HFFc6 (cell line): ENCODE measurements at regions not wholly inside any gene's neighbourhood (a gene's known extent, or its start where the extent isn't known, plus 50 kb on each side); places are given as distances from the start of the nearest gene placed in this dataset.
A peak's percentile ranks its signal among the peaks of the same experiment; 100 is the strongest.

Experiments
- DNase-seq: peaks from one replicate; pipeline ENCODE4 v3.0.0-alpha.2; 2018
- H3K27ac Mint-ChIP-seq: 2 replicates; pipeline ENCODE4 v1.8.0; 2020; ENCODE audit warnings: mild to moderate bottlenecking, mixed read lengths
- H3K27me3 Mint-ChIP-seq: 2 replicates; pipeline ENCODE4 v1.8.0; 2021; ENCODE audit warnings: mild to moderate bottlenecking, moderate library complexity, mixed read lengths; ENCODE audit not compliant: insufficient read depth
- H3K36me3 Mint-ChIP-seq: 2 replicates; pipeline ENCODE4 v1.8.0; 2021; ENCODE audit warnings: low read depth, mixed read lengths
- H3K4me1 Mint-ChIP-seq: 2 replicates; pipeline ENCODE4 v1.8.0; 2020; ENCODE audit warnings: low read depth, mixed read lengths
- H3K4me3 Mint-ChIP-seq: 2 replicates; pipeline ENCODE4 v1.8.0; 2020; ENCODE audit warnings: mild to moderate bottlenecking, moderate library complexity, mixed read lengths
- H3K9me3 Mint-ChIP-seq: 2 replicates; pipeline ENCODE4 v1.8.0; 2020; ENCODE audit warnings: mild to moderate bottlenecking, mixed read lengths
- CTCF ChIP-seq: fragments of 200-600 bp; sonication (generic); IDR thresholded peaks from 2 replicates; pipeline ENCODE4 v1.5.0; 2021; ENCODE audit warnings: antibody characterized with exemption, mild to moderate bottlenecking

- no peak overlapping the region for H3K27ac Mint-ChIP-seq
- H3K36me3 Mint-ChIP-seq: no peaks in the 10 kb centered on the region
- DNase-seq: no peak
- H3K4me1 Mint-ChIP-seq: peaks cover 31% of the 10 kb centered on the region
- H3K9me3 Mint-ChIP-seq: no peaks in the 10 kb centered on the region
- no peak for TF ChIP-seq CTCF
- no peak overlapping the region for H3K4me3 Mint-ChIP-seq
- H3K27me3 Mint-ChIP-seq: peaks cover 2% of the 10 kb centered on the region; the same call in 1 of the 2 replicates
These were observed 75.4 kb upstream of the SLC25A26 start for GRCh38 chr3:66145408-66145733.

- H3K4me1 Mint-ChIP-seq: peaks cover 37% of the 10 kb centered on the region
- H3K36me3 Mint-ChIP-seq: no peaks in the 10 kb centered on the region
- H3K9me3 Mint-ChIP-seq: no peaks in the 10 kb centered on the region
- peaks cover 2% of the 10 kb centered on the region; the same call in 1 of the 2 replicates for H3K27me3 Mint-ChIP-seq
- TF ChIP-seq CTCF: no peak
- H3K4me3 Mint-ChIP-seq: no peak overlapping the region
- DNase-seq: peak; percentile 15
- H3K27ac Mint-ChIP-seq: peak overlapping the region; percentile 11; the same call in 1 of the 2 replicates
These were observed 76.0 kb upstream of the SLC25A26 start for GRCh38 chr3:66144568-66145407.

- TF ChIP-seq CTCF: no peak
- Mint-ChIP-seq H3K4me1 (peaks cover 47% of the 10 kb centered on the region), H3K27me3 (no peaks in the 10 kb centered on the region; the same call in 1 of the 2 replicates), H3K4me3 (no peak overlapping the region), H3K9me3 (no peaks in the 10 kb centered on the region), H3K36me3 (no peaks in the 10 kb centered on the region), H3K27ac (no peak overlapping the region)
- no peak for DNase-seq
These were observed 78.7 kb upstream of the SLC25A26 start for GRCh38 chr3:66142079-66142478.

- H3K27ac Mint-ChIP-seq: no peak overlapping the region
- no peak overlapping the region for H3K4me3 Mint-ChIP-seq
- peaks cover 47% of the 10 kb centered on the region for H3K4me1 Mint-ChIP-seq
- TF ChIP-seq CTCF: no peak
- H3K9me3 Mint-ChIP-seq: no peaks in the 10 kb centered on the region
- peak; percentile 30 for DNase-seq
- H3K27me3 Mint-ChIP-seq: no peaks in the 10 kb centered on the region; the same call in 1 of the 2 replicates
- no peaks in the 10 kb centered on the region for H3K36me3 Mint-ChIP-seq
These were observed 79.9 kb upstream of the SLC25A26 start for GRCh38 chr3:66140743-66141372.

GRCh38 chr3:66140106-66140505, 80.7 kb upstream of the SLC25A26 start:
- Mint-ChIP-seq H3K9me3 (no peaks in the 10 kb centered on the region), H3K27me3 (no peaks in the 10 kb centered on the region; the same call in 1 of the 2 replicates), H3K36me3 (no peaks in the 10 kb centered on the region), H3K4me1 (peaks cover 44% of the 10 kb centered on the region), H3K4me3 (peak overlapping the region; percentile 49), H3K27ac (peak overlapping the region; percentile 39; the same call in 1 of the 2 replicates)
- no peak for TF ChIP-seq CTCF
- peak; percentile 45 for DNase-seq
